Endothelial cell of umbilical vein (primary cell): ENCODE measurements at regions not wholly inside any gene's neighbourhood (a gene's known extent, or its start where the extent isn't known, plus 50 kb on each side); places are given as distances from the start of the nearest gene placed in this dataset.

ENCODE experiments used
- BruUV-seq: library from RNA; stranded (reverse); fragments of 400-500 nt; replicated peaks from 2 replicates; lab custom pipeline; 2021; lab: Mats Ljungman, UMichigan
- CTCF ChIA-PET: fragments of 300-600, 350-600 bp; sonication (Branson Sonifier 250); formaldehyde crosslinking; loops from one replicate; lab custom pipeline; 2021; ENCODE audit warnings: antibody characterized with exemption, inconsistent platforms; lab: Charles Lee
- POLR2A ChIA-PET: fragments of 300-600, 350-600 bp; sonication (Branson Sonifier 250); formaldehyde crosslinking; loops from one replicate; lab custom pipeline; 2021; ENCODE audit warnings: antibody characterized with exemption, inconsistent platforms; lab: Charles Lee
- DNase-seq: peaks from one replicate; pipeline ENCODE4 v3.0.0-alpha.2; 2011; ENCODE audit warnings: low read depth, low spot score
- FAIRE-seq: peaks from 2 replicates; lab custom pipeline; 2011; peaks lifted over from hg19 to GRCh38; lab: Jason Lieb, UNC
- H2AFZ ChIP-seq: 2 replicates; pipeline ENCODE4 v1.6.0; 2012; ENCODE audit warnings: low read depth, low read length, control low read depth, inconsistent platforms
- H3K27ac ChIP-seq: 2 replicates; pipeline ENCODE4 v1.5.1; 2011; ENCODE audit warnings: low read depth, mild to moderate bottlenecking, control low read depth, low read length, moderate library complexity; ENCODE audit not compliant: insufficient read depth
- H3K27me3 ChIP-seq, 2 experiments: 2 replicates each; pipeline versions ENCODE4 v1.6.0 to v1.6.1; 2011; ENCODE audit warnings: low read length in 2 of 2, mixed read lengths in 1 of 2; ENCODE audit not compliant: control insufficient read depth in 2 of 2, insufficient read depth in 2 of 2
- H3K36me3 ChIP-seq, 2 experiments: 2 replicates in 1 of 2; 3 replicates in 1 of 2; pipeline ENCODE4 v1.5.1; 2011; ENCODE audit warnings: low read length in 2 of 2, mild to moderate bottlenecking in 1 of 2, moderate library complexity in 1 of 2; ENCODE audit not compliant: control insufficient read depth in 2 of 2, insufficient read depth in 2 of 2; ENCODE audit errors: extremely low read depth in 1 of 2
- H3K4me1 ChIP-seq: 3 replicates; pipeline ENCODE4 v1.5.1; 2011; ENCODE audit warnings: mild to moderate bottlenecking, low read length; ENCODE audit not compliant: control insufficient read depth, insufficient read depth; ENCODE audit errors: extremely low read depth
- H3K4me2 ChIP-seq: 2 replicates; pipeline ENCODE4 v1.6.1; 2011; ENCODE audit warnings: low read length, control low read depth, mixed read lengths; ENCODE audit not compliant: insufficient read depth
- H3K4me3 ChIP-seq, 3 experiments: fragments of 200-600 bp in 1 of 3; sonication (generic), shearing (Covaris generic) in 1 of 3; replicated peaks in 1 of 3; 2 replicates each; pipeline ENCODE4 v1.5.1; 2011 to 2016; ENCODE audit warnings: control low read depth in 3 of 3, low read length in 3 of 3, mild to moderate bottlenecking in 2 of 3, inconsistent platforms in 1 of 3, low read depth in 1 of 3, moderate library complexity in 1 of 3; ENCODE audit not compliant: insufficient read depth in 1 of 3
- H3K79me2 ChIP-seq: 2 replicates; pipeline ENCODE4 v1.6.0; 2012; ENCODE audit warnings: low read length, inconsistent platforms; ENCODE audit not compliant: control insufficient read depth, insufficient read depth
- H3K9ac ChIP-seq: replicated peaks from 2 replicates; pipeline ENCODE3; 2011; ENCODE audit warnings: low read length, control low read depth; ENCODE audit not compliant: insufficient read depth; ENCODE audit errors: extremely low read depth
- H3K9me1 ChIP-seq: replicated peaks from 3 replicates; pipeline ENCODE4 v1.6.0; 2011; ENCODE audit warnings: mild to moderate bottlenecking, low read length; ENCODE audit not compliant: control insufficient read depth, insufficient read depth; ENCODE audit errors: extremely low read depth
- H3K9me3 ChIP-seq: replicated peaks from 2 replicates; pipeline ENCODE4 v1.5.1; 2012; ENCODE audit warnings: low read length, inconsistent platforms; ENCODE audit not compliant: control insufficient read depth, insufficient read depth
- H4K20me1 ChIP-seq: replicated peaks from 2 replicates; pipeline ENCODE3; 2011; ENCODE audit warnings: mild to moderate bottlenecking, low read length; ENCODE audit not compliant: control insufficient read depth, insufficient read depth; ENCODE audit errors: extremely low read depth
- CTCF ChIP-seq, 2 donors: IDR thresholded peaks; 1 replicate in 1 of 2; 2 replicates in 1 of 2; pipeline ENCODE4 v1.5.1; 2011; ENCODE audit warnings: low read length in 2 of 2, mild to moderate bottlenecking in 2 of 2, moderate library complexity in 2 of 2, control low read depth in 1 of 2, inconsistent platforms in 1 of 2, low read depth in 1 of 2; ENCODE audit not compliant: insufficient read depth in 1 of 2; ENCODE audit errors: extremely low read depth in 1 of 2
- EZH2 ChIP-seq: IDR thresholded peaks from 2 replicates; pipeline ENCODE4 v1.6.1; 2012; ENCODE audit warnings: borderline replicate concordance, low read depth, mild to moderate bottlenecking, moderate library complexity, low read length, inconsistent platforms; ENCODE audit not compliant: severe bottlenecking
- FOS ChIP-seq: IDR thresholded peaks from 2 replicates; pipeline ENCODE4 v1.6.1; 2011; ENCODE audit warnings: mild to moderate bottlenecking, low read length, moderate library complexity, borderline replicate concordance; ENCODE audit not compliant: insufficient read depth
- GATA2 ChIP-seq: IDR thresholded peaks from 2 replicates; pipeline ENCODE4 v1.7.0; 2011; ENCODE audit warnings: low read depth, mild to moderate bottlenecking, moderate library complexity, mixed read lengths, low read length; ENCODE audit not compliant: insufficient read length, insufficient read depth
- JUN ChIP-seq: IDR thresholded peaks from 2 replicates; pipeline ENCODE4 v1.6.1; 2011; ENCODE audit warnings: borderline replicate concordance, low read depth; ENCODE audit not compliant: insufficient read length, insufficient read depth
- MAX ChIP-seq: IDR thresholded peaks from 2 replicates; pipeline ENCODE4 v1.6.1; 2011; ENCODE audit not compliant: insufficient read depth, insufficient read length
- MYC ChIP-seq: IDR thresholded peaks from one replicate; pipeline ENCODE4 v1.6.1; 2011; ENCODE audit warnings: mild to moderate bottlenecking, low read depth, low read length
- POLR2A ChIP-seq: IDR thresholded peaks from 2 replicates; pipeline ENCODE4 v1.6.1; 2012; ENCODE audit warnings: low read depth, mild to moderate bottlenecking, control low read depth, low read length
- POLR2AphosphoS5 ChIP-seq: IDR thresholded peaks from 2 replicates; pipeline ENCODE4 v1.6.1; 2012; ENCODE audit warnings: low read depth, mild to moderate bottlenecking, control low read depth, low read length, moderate library complexity; ENCODE audit not compliant: insufficient read depth
- dilution Hi-C: fragments of 300-500 bp; cut with MboI; formaldehyde crosslinking; loops from one replicate; pipeline ENCODE4 v1.15.0; 2019; ENCODE audit warnings: low sequenced_read_pairs; ENCODE audit not compliant: extremely low pct_ligation_motif_present
- intact Hi-C: fragments of 100-400 bp; cut with micrococcal nuclease; formaldehyde crosslinking; loops from one replicate; pipeline ENCODE4 v1.10.0; 2022

- H3K27me3 ChIP-seq, result no peaks in the 10 kb centered on the region
- H3K79me2 ChIP-seq, result no peaks in the 10 kb centered on the region
- no TSS peak for BruUV-seq
- DNase-seq (no peak), FAIRE-seq (no peak)
- no peaks in the 10 kb centered on the region for H3K9me1 ChIP-seq
- intact Hi-C loops, result no loop called here
- no peak overlapping the region for H3K4me2 ChIP-seq
- H2AFZ ChIP-seq, result no peak overlapping the region
- H3K9ac ChIP-seq, result no peak overlapping the region
- H3K36me3 ChIP-seq, result no peaks in the 10 kb centered on the region
- no peak overlapping the region for H3K4me3 ChIP-seq
- no peak for TF ChIP-seq FOS
- H4K20me1 ChIP-seq, result no peaks in the 10 kb centered on the region
- dilution Hi-C loops, result no loop called here
- H3K9me3 ChIP-seq, result no peaks in the 10 kb centered on the region
- peaks cover 16% of the 10 kb centered on the region for H3K4me1 ChIP-seq
- ChIA-PET CTCF (interaction anchor here (0.6 to 1.4 kb wide), 4 partner anchors 8 to 249 kb away, joined by 3 to 4 read pairs (median 3); no protein-coding TSS in a partner anchor), POLR2A (interaction anchor here (0.6 kb wide), 2 partner anchors 352 to 593 kb away, joined by 3 to 5 read pairs; no protein-coding TSS in a partner anchor)
- H3K27ac ChIP-seq, result no peak overlapping the region
These were observed 56.8 kb upstream of the SPATA12 start for GRCh38 chr3:57003676-57004075.

- Histone ChIP-seq H3K9me1 (no peaks in the 10 kb centered on the region), H3K4me1 (peaks cover 3% of the 10 kb centered on the region), H2AFZ (no peak overlapping the region), H3K79me2 (no peaks in the 10 kb centered on the region), H4K20me1 (no peaks in the 10 kb centered on the region), H3K36me3 (no peaks in the 10 kb centered on the region), H3K4me2 (no peak overlapping the region), H3K27me3 (no peaks in the 10 kb centered on the region), H3K4me3 (no peak overlapping the region), H3K27ac (no peak overlapping the region), H3K9ac (no peak overlapping the region), H3K9me3 (no peaks in the 10 kb centered on the region)
- CTCF ChIA-PET, result interaction anchor here (1.3 to 1.6 kb wide), 2 partner anchors 11 to 28 kb away, joined by 3 read pairs; no protein-coding TSS in a partner anchor
- POLR2A ChIA-PET, result no interaction called here
- intact Hi-C loops (no loop called here), dilution Hi-C loops (no loop called here)
- no peak for TF ChIP-seq MYC
- TF ChIP-seq JUN, result no peak
- no peak for TF ChIP-seq POLR2A
- TF ChIP-seq POLR2AphosphoS5, result no peak
- no peak for TF ChIP-seq EZH2
- no peak for TF ChIP-seq FOS
- TF ChIP-seq MAX, result no peak
- no peak for TF ChIP-seq GATA2
- TF ChIP-seq CTCF (IDR thresholded peaks at IDR 0.05; ENCODE audit: extremely low read depth in 1 of 2, insufficient read depth in 1 of 2, low read depth in 1 of 2, low read length in 2 of 2), result no peak
- DNase-seq (no peak), FAIRE-seq (no peak)
- BruUV-seq, result no TSS peak
These were observed 59.1 kb upstream of the SPATA12 start for GRCh38 chr3:57001356-57001755.
